ENCODE measurements at regions not wholly inside any gene's neighbourhood (a gene's known extent, or its start where the extent isn't known, plus 50 kb on each side); places are given as distances from the start of the nearest gene placed in this dataset.

- H3K9ac ChIP-seq (replicated peaks in 1 of 4; ENCODE audit: extremely low read depth in 1 of 4, low read depth in 3 of 4, low read length in 3 of 4), result no peak overlapping the region
- CTCF ChIA-PET (ENCODE audit: partially characterized antibody), result interaction anchor here (1.0 to 2.3 kb wide), 25 partner anchors 10 to 181 kb away, joined by 3 to 22 read pairs (median 4); no protein-coding TSS in a partner anchor
- no peak overlapping the region for H3K4ac ChIP-seq (replicated peaks; ENCODE audit: insufficient read length, low read depth, low read length)
- no peaks in the 10 kb centered on the region for H3K23me2 ChIP-seq (ENCODE audit: low read depth, low read length)
- no peaks in the 10 kb centered on the region for H3K27me3 ChIP-seq (replicated peaks in 1 of 4; ENCODE audit: control insufficient read depth in 3 of 4, extremely low read depth in 1 of 4, insufficient read depth in 3 of 4, low read length in 3 of 4)
- H4K8ac ChIP-seq (ENCODE audit: extremely low read depth, insufficient read depth, low read length), result no peak overlapping the region
- H2BK15ac ChIP-seq (ENCODE audit: low read length), result no peak overlapping the region
- H2BK20ac ChIP-seq (ENCODE audit: low read length), result no peak overlapping the region
- no peak overlapping the region for H2BK12ac ChIP-seq (ENCODE audit: low read depth, low read length)
- no peak overlapping the region for H3K27ac ChIP-seq (ENCODE audit: low read depth, low read length)
- WGBS, 2 experiments (ENCODE audit: extremely low coverage in 1 of 2, insufficient coverage in 1 of 2, insufficient read length in 1 of 2, insufficient replicate concordance in 2 of 2, low coverage in 1 of 2, low lambda C conversion rate in 2 of 2, missing lambda C conversion rate in 1 of 2), result 83% methylated on average over 5 of the region's 5 CpGs; no CpG with 5 or more reads in 1 of the 2 experiments
- no peaks in the 10 kb centered on the region for H3K9me3 ChIP-seq (ENCODE audit: insufficient read depth in 2 of 2, low read depth in 1 of 2, low read length in 1 of 2)
- H2AFZ ChIP-seq (ENCODE audit: low read length), result peak overlapping the region; percentile 67; the same call in 1 of the 2 replicates
- no peak overlapping the region for H2AK5ac ChIP-seq (ENCODE audit: low read depth, low read length)
- no peaks in the 10 kb centered on the region for H3K79me1 ChIP-seq (ENCODE audit: low read depth, low read length)
- POLR2A ChIA-PET (ENCODE audit: partially characterized antibody), result interaction anchor here (1.1 kb wide), 1 partner anchor 104 kb away, joined by 3 read pairs; no protein-coding TSS in a partner anchor
- no peak overlapping the region for H3K4me2 ChIP-seq (ENCODE audit: insufficient read depth in 1 of 2, low read depth in 2 of 2, low read length in 2 of 2)
- H2BK5ac ChIP-seq (ENCODE audit: low read depth, low read length), result no peak overlapping the region
- no peaks in the 10 kb centered on the region for H3K36me3 ChIP-seq (ENCODE audit: control insufficient read depth in 2 of 4, insufficient read depth in 4 of 4, low read length in 3 of 4)
- no peak overlapping the region for H3K18ac ChIP-seq (ENCODE audit: extremely low read depth, low read length)
- H3K14ac ChIP-seq (ENCODE audit: insufficient read length), result no peak overlapping the region
- no peaks in the 10 kb centered on the region for H3K4me1 ChIP-seq (replicated peaks in 1 of 4; ENCODE audit: control insufficient read depth in 3 of 4, insufficient read depth in 4 of 4, low read length in 3 of 4)
- DNase-seq (ENCODE audit: low read depth in 1 of 2, low spot score in 2 of 2) (no peak), FAIRE-seq (no peak)
- no peak overlapping the region for H4K5ac ChIP-seq (ENCODE audit: insufficient read length, low read depth, low read length)
- no peak overlapping the region for H4K91ac ChIP-seq (replicated peaks; ENCODE audit: insufficient read length, low read length)
- no peak overlapping the region for H3K56ac ChIP-seq (replicated peaks; ENCODE audit: insufficient read length, low read depth, low read length)
- H2BK120ac ChIP-seq (replicated peaks; ENCODE audit: low read depth, low read length), result no peak overlapping the region
- no peaks in the 10 kb centered on the region for H3K79me2 ChIP-seq (ENCODE audit: control insufficient read depth in 1 of 2, insufficient read depth in 2 of 2, low read length in 2 of 2)
- no peaks in the 10 kb centered on the region for H4K20me1 ChIP-seq (replicated peaks in 1 of 2; ENCODE audit: control insufficient read depth in 1 of 2, insufficient read depth in 2 of 2, low read length in 2 of 2)
- H3K23ac ChIP-seq (ENCODE audit: insufficient read length), result no peak overlapping the region
- H3K4me3 ChIP-seq (ENCODE audit: extremely low read depth in 1 of 4, insufficient read depth in 2 of 4, low read depth in 3 of 4, low read length in 4 of 4), result no peak overlapping the region
- TF ChIP-seq SIRT6 (IDR thresholded peaks at IDR 0.05; ENCODE audit: low read length) (no peak), RBBP5 (IDR thresholded peaks at IDR 0.05; ENCODE audit: borderline replicate concordance, low read depth, low read length) (no peak), KDM1A (IDR thresholded peaks at IDR 0.05; ENCODE audit: borderline replicate concordance, low read length) (no peak), NRF1 (IDR thresholded peaks at IDR 0.05; ENCODE audit: low read depth, low read length) (no peak)
Observed at GRCh38 chr5:99033014-99033900, 104.5 kb upstream of the CHD1 start.

Measured in H1 (cell line).